ENCODE measurements at regions not wholly inside any gene's neighbourhood (a gene's known extent, or its start where the extent isn't known, plus 50 kb on each side); places are given as distances from the start of the nearest gene placed in this dataset.

GRCh38 chr9:19936598-19936997 lies 147.8 kb upstream of the SLC24A2 start:
- no peak for TF ChIP-seq CTCF (IDR thresholded peaks at IDR 0.05; ENCODE audit: low read depth, low read length)
- no peak for TF ChIP-seq POLR2A (IDR thresholded peaks at IDR 0.05; ENCODE audit: extremely low read depth, insufficient read length)
- no peak for TF ChIP-seq MAX (IDR thresholded peaks at IDR 0.05; ENCODE audit: low read depth, low read length)
- TF ChIP-seq MYC (IDR thresholded peaks at IDR 0.05; ENCODE audit: low read depth, low read length) = no peak
- H3K4me3 ChIP-seq (ENCODE audit: low read depth, low read length) = no peak overlapping the region
- DNase-seq (ENCODE audit: low read depth) = no peak

- TF ChIP-seq POLR2A (IDR thresholded peaks at IDR 0.05; ENCODE audit: extremely low read depth, insufficient read length) (no peak), MAX (IDR thresholded peaks at IDR 0.05; ENCODE audit: low read depth, low read length) (no peak), MYC (IDR thresholded peaks at IDR 0.05; ENCODE audit: low read depth, low read length) (no peak), CTCF (IDR thresholded peaks at IDR 0.05; ENCODE audit: low read depth, low read length) (no peak)
- H3K4me3 ChIP-seq (ENCODE audit: low read depth, low read length) = no peak overlapping the region
- no peak for DNase-seq (ENCODE audit: low read depth)
Observed at GRCh38 chr9:19935422-19935821, 146.6 kb upstream of the SLC24A2 start.

GRCh38 chr9:19934301-19934871 lies 145.5 kb upstream of the SLC24A2 start:
- no peak overlapping the region for H3K4me3 ChIP-seq (ENCODE audit: low read depth, low read length)
- no peak for DNase-seq (ENCODE audit: low read depth)
- no peak for TF ChIP-seq MYC (IDR thresholded peaks at IDR 0.05; ENCODE audit: low read depth, low read length)
- no peak for TF ChIP-seq MAX (IDR thresholded peaks at IDR 0.05; ENCODE audit: low read depth, low read length)
- no peak for TF ChIP-seq CTCF (IDR thresholded peaks at IDR 0.05; ENCODE audit: low read depth, low read length)
- TF ChIP-seq POLR2A (IDR thresholded peaks at IDR 0.05; ENCODE audit: extremely low read depth, insufficient read length) = no peak

- H3K4me3 ChIP-seq (ENCODE audit: low read depth, low read length) = no peak overlapping the region
- TF ChIP-seq MAX (IDR thresholded peaks at IDR 0.05; ENCODE audit: low read depth, low read length) (no peak), MYC (IDR thresholded peaks at IDR 0.05; ENCODE audit: low read depth, low read length) (no peak), CTCF (IDR thresholded peaks at IDR 0.05; ENCODE audit: low read depth, low read length) (no peak), POLR2A (IDR thresholded peaks at IDR 0.05; ENCODE audit: extremely low read depth, insufficient read length) (no peak)
- no peak for DNase-seq (ENCODE audit: low read depth)
Observed at GRCh38 chr9:19931098-19931890, 142.5 kb upstream of the SLC24A2 start.

GRCh38 chr9:19927560-19927959 lies 138.7 kb upstream of the SLC24A2 start:
- no peak overlapping the region for H3K4me3 ChIP-seq (ENCODE audit: low read depth, low read length)
- no peak for DNase-seq (ENCODE audit: low read depth)
- TF ChIP-seq MAX (IDR thresholded peaks at IDR 0.05; ENCODE audit: low read depth, low read length) (no peak), MYC (IDR thresholded peaks at IDR 0.05; ENCODE audit: low read depth, low read length) (no peak), CTCF (IDR thresholded peaks at IDR 0.05; ENCODE audit: low read depth, low read length) (no peak), POLR2A (IDR thresholded peaks at IDR 0.05; ENCODE audit: extremely low read depth, insufficient read length) (no peak)
